ENCODE measurements at regions not wholly inside any gene's neighbourhood (a gene's known extent, or its start where the extent isn't known, plus 50 kb on each side); places are given as distances from the start of the nearest gene placed in this dataset.
A peak's percentile ranks its signal among the peaks of the same experiment; 100 is the strongest.

DNA sequence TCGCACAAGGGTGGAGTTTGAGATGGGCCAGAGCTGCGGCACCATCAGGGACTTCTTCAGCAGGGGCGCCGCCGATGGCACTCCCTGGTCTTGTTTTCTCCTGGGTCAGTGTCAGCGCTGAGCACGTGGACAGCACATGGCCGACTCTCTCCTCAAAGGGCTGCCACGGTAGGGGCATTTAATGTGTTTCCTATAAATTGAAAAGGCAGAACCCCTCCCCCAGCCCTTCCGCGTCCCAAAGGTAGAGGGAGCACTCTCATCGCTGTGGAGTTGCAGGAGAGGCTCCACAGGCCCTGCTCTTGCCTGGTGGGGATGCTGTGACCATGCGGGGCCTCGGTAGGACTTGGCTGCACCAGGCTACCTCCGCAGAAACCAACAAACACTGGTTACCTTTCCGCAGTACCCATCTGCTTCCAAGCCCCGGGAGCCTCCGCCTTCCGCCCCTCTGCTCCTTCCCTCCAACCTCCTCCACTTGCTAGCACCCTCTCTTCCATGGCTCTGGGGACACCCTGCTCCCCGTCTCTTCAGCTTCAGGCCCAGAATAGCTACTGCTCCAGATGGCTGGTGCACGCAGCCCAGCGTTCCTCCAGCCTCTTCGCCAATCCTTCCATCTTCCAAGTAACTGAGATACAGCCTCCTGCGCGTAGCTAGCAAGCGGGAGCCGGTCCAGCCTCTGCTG lies 166.3 kb upstream of the ADCY1 start:
- dilution Hi-C loops (cut with MboI; ENCODE audit: extremely low pct_ligation_motif_present, low sequenced_read_pairs), result no loop called here
- TF ChIP-seq CTCF (optimal IDR thresholded peaks at IDR 0.05 in 1 of 3, IDR thresholded peaks at IDR 0.05 in 1 of 3, conservative IDR thresholded peaks at IDR 0.05 in 1 of 3; ENCODE audit: extremely low read depth in 1 of 3, insufficient read depth in 2 of 3, low read length in 3 of 3) (peak in 2 of 3 experiments; percentile 11 to 19), EZH2 (IDR thresholded peaks at IDR 0.05; ENCODE audit: low read length) (no peak)
- no peaks in the 10 kb centered on the region for H3K27me3 ChIP-seq (ENCODE audit: control insufficient read depth, extremely low read depth, insufficient read depth, low read length)
- no peak overlapping the region for H3K4me3 ChIP-seq (ENCODE audit: control insufficient read depth in 2 of 3, extremely low read depth in 1 of 3, insufficient read depth in 2 of 3, low read depth in 1 of 3, low read length in 3 of 3)
- peaks cover 2% of the 10 kb centered on the region for H3K9me3 ChIP-seq (ENCODE audit: control insufficient read depth, low read depth, low read length)
- FAIRE-seq, result no peak
- H3K79me2 ChIP-seq (ENCODE audit: control insufficient read depth, insufficient read depth, low read length), result no peaks in the 10 kb centered on the region
- H4K20me1 ChIP-seq (ENCODE audit: control insufficient read depth, extremely low read depth, insufficient read depth, low read length), result no peaks in the 10 kb centered on the region
- no peaks in the 10 kb centered on the region for H3K4me1 ChIP-seq (ENCODE audit: control insufficient read depth, extremely low read depth, insufficient read depth, low read length)
- no peak overlapping the region for H3K27ac ChIP-seq (ENCODE audit: control insufficient read depth, insufficient read depth, low read length)
- DNase-seq (ENCODE audit: low read depth, low spot score), result no peak
- H3K4me2 ChIP-seq (ENCODE audit: control insufficient read depth, extremely low read depth, insufficient read depth, low read depth, low read length), result no peak overlapping the region
- H2AFZ ChIP-seq (ENCODE audit: control insufficient read depth, low read length), result no peak overlapping the region
- H3K9ac ChIP-seq (ENCODE audit: control insufficient read depth, extremely low read depth, insufficient read depth, low read length), result no peak overlapping the region
- H3K36me3 ChIP-seq (ENCODE audit: control insufficient read depth in 2 of 2, extremely low read depth in 1 of 2, insufficient read depth in 2 of 2, low read length in 2 of 2), result no peaks in the 10 kb centered on the region
- no peaks in the 10 kb centered on the region for H3K9me1 ChIP-seq (ENCODE audit: control insufficient read depth, extremely low read depth, insufficient read depth, low read length)

DNA sequence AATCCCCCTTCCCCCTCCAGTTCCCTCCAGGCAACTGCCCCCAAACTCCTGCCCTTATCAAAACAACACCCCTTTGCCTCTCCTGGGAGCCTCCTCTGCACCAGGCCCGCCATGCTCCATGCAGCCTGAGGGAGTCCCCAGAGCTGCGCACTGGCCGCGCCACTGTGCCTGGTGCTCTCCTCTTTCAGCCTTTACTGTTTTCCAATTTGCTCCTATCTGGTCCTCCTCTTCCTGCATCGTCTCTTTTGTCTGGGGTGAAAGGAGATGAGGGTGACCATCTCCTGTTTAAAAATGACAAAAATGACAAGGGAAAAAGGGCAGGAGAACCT lies 165.8 kb upstream of the ADCY1 start:
- TF ChIP-seq EZH2 (IDR thresholded peaks at IDR 0.05; ENCODE audit: low read length) (no peak), CTCF (optimal IDR thresholded peaks at IDR 0.05 in 1 of 3, IDR thresholded peaks at IDR 0.05 in 1 of 3, conservative IDR thresholded peaks at IDR 0.05 in 1 of 3; ENCODE audit: extremely low read depth in 1 of 3, insufficient read depth in 2 of 3, low read length in 3 of 3) (no peak)
- FAIRE-seq, result no peak
- H3K9me1 ChIP-seq (ENCODE audit: control insufficient read depth, extremely low read depth, insufficient read depth, low read length), result no peaks in the 10 kb centered on the region

More for the DNA sequence above, 165.8 kb upstream of the ADCY1 start:
- Histone ChIP-seq H3K4me2 (ENCODE audit: control insufficient read depth, extremely low read depth, insufficient read depth, low read depth, low read length) (no peak overlapping the region), H4K20me1 (ENCODE audit: control insufficient read depth, extremely low read depth, insufficient read depth, low read length) (no peaks in the 10 kb centered on the region), H2AFZ (ENCODE audit: control insufficient read depth, low read length) (no peak overlapping the region), H3K79me2 (ENCODE audit: control insufficient read depth, insufficient read depth, low read length) (no peaks in the 10 kb centered on the region), H3K36me3 (ENCODE audit: control insufficient read depth in 2 of 2, extremely low read depth in 1 of 2, insufficient read depth in 2 of 2, low read length in 2 of 2) (no peaks in the 10 kb centered on the region), H3K27ac (ENCODE audit: control insufficient read depth, insufficient read depth, low read length) (no peak overlapping the region), H3K27me3 (ENCODE audit: control insufficient read depth, extremely low read depth, insufficient read depth, low read length) (no peaks in the 10 kb centered on the region), H3K9me3 (ENCODE audit: control insufficient read depth, low read depth, low read length) (peaks cover 2% of the 10 kb centered on the region), H3K4me1 (ENCODE audit: control insufficient read depth, extremely low read depth, insufficient read depth, low read length) (no peaks in the 10 kb centered on the region), H3K4me3 (ENCODE audit: control insufficient read depth in 2 of 3, extremely low read depth in 1 of 3, insufficient read depth in 2 of 3, low read depth in 1 of 3, low read length in 3 of 3) (no peak overlapping the region), H3K9ac (ENCODE audit: control insufficient read depth, extremely low read depth, insufficient read depth, low read length) (no peak overlapping the region)
- dilution Hi-C loops (cut with MboI; ENCODE audit: extremely low pct_ligation_motif_present, low sequenced_read_pairs), result no loop called here
- DNase-seq (ENCODE audit: low read depth, low spot score), result no peak

Data from keratinocyte (primary cell).